ENCODE measurements at regions not wholly inside any gene's neighbourhood (a gene's known extent, or its start where the extent isn't known, plus 50 kb on each side); places are given as distances from the start of the nearest gene placed in this dataset.

DNA sequence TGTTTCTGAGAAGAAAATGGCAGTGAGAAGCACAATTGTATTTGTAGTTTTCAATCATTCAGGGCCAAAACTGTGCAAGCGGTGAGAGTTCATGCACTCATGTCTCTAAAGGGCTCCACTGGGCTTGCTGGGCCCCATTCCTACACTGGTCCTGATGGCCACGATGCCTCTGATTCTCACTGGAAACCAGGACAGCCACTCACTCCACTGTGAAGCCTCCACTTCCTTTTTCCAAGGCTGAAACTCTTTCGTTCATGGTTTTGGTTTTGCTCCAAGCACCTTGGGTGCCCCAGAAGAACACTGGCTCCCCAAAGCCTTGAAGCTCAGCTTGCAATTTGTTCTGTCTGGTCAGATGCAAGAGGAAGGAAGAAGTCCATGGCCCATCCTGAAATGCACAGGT lies 390.0 kb upstream of the MKI67 start:
- Histone ChIP-seq H4K20me1 (replicated peaks; ENCODE audit: control insufficient read depth, extremely low read depth, insufficient read depth, low read length) (no peaks in the 10 kb centered on the region), H3K36me3 (ENCODE audit: control insufficient read depth in 2 of 2, extremely low read depth in 1 of 2, insufficient read depth in 2 of 2, low read length in 2 of 2) (no peaks in the 10 kb centered on the region), H3K4me2 (ENCODE audit: insufficient read depth, low read length) (no peak overlapping the region), H3K9ac (replicated peaks; ENCODE audit: extremely low read depth, insufficient read depth, low read length) (no peak overlapping the region), H3K27me3 (ENCODE audit: control insufficient read depth in 2 of 2, insufficient read depth in 2 of 2, low read length in 2 of 2) (no peaks in the 10 kb centered on the region), H3K79me2 (ENCODE audit: control insufficient read depth, insufficient read depth, low read length) (no peaks in the 10 kb centered on the region), H3K4me3 (replicated peaks in 1 of 3; ENCODE audit: insufficient read depth in 1 of 3, low read depth in 1 of 3, low read length in 3 of 3) (no peak overlapping the region), H3K9me1 (replicated peaks; ENCODE audit: control insufficient read depth, extremely low read depth, insufficient read depth, low read length) (no peaks in the 10 kb centered on the region), H2AFZ (ENCODE audit: low read depth, low read length) (no peak overlapping the region), H3K27ac (ENCODE audit: insufficient read depth, low read depth, low read length) (no peak overlapping the region), H3K4me1 (ENCODE audit: control insufficient read depth, extremely low read depth, insufficient read depth, low read length) (no peaks in the 10 kb centered on the region), H3K9me3 (replicated peaks; ENCODE audit: control insufficient read depth, insufficient read depth, low read length) (no peaks in the 10 kb centered on the region)
- dilution Hi-C loops (cut with MboI; ENCODE audit: extremely low pct_ligation_motif_present, low sequenced_read_pairs) = no loop called here
- DNase-seq (ENCODE audit: low read depth, low spot score) (no peak), FAIRE-seq (no peak)
- BruUV-seq (replicated peaks) = no TSS peak
- POLR2A ChIA-PET = no interaction called here
- intact Hi-C loops (cut with micrococcal nuclease) = no loop called here
- TF ChIP-seq POLR2A (IDR thresholded peaks at IDR 0.05; ENCODE audit: low read depth, low read length) (no peak), GATA2 (IDR thresholded peaks at IDR 0.05; ENCODE audit: insufficient read depth, insufficient read length, low read depth, low read length) (no peak), MYC (IDR thresholded peaks at IDR 0.05; ENCODE audit: low read depth, low read length) (no peak), POLR2AphosphoS5 (IDR thresholded peaks at IDR 0.05; ENCODE audit: insufficient read depth, low read depth, low read length) (no peak), EZH2 (IDR thresholded peaks at IDR 0.05; ENCODE audit: borderline replicate concordance, low read depth, low read length, severe bottlenecking) (no peak), JUN (IDR thresholded peaks at IDR 0.05; ENCODE audit: borderline replicate concordance, insufficient read depth, insufficient read length, low read depth) (no peak), FOS (IDR thresholded peaks at IDR 0.05; ENCODE audit: borderline replicate concordance, insufficient read depth, low read length) (no peak)
- TF ChIP-seq, protein P1, sequence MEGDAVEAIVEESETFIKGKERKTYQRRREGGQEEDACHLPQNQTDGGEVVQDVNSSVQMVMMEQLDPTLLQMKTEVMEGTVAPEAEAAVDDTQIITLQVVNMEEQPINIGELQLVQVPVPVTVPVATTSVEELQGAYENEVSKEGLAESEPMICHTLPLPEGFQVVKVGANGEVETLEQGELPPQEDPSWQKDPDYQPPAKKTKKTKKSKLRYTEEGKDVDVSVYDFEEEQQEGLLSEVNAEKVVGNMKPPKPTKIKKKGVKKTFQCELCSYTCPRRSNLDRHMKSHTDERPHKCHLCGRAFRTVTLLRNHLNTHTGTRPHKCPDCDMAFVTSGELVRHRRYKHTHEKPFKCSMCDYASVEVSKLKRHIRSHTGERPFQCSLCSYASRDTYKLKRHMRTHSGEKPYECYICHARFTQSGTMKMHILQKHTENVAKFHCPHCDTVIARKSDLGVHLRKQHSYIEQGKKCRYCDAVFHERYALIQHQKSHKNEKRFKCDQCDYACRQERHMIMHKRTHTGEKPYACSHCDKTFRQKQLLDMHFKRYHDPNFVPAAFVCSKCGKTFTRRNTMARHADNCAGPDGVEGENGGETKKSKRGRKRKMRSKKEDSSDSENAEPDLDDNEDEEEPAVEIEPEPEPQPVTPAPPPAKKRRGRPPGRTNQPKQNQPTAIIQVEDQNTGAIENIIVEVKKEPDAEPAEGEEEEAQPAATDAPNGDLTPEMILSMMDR (IDR thresholded peaks at IDR 0.05; ENCODE audit: extremely low read depth in 1 of 2, insufficient read depth in 1 of 2, low read depth in 1 of 2, low read length in 2 of 2) = no peak
- TF ChIP-seq, protein P2, sequence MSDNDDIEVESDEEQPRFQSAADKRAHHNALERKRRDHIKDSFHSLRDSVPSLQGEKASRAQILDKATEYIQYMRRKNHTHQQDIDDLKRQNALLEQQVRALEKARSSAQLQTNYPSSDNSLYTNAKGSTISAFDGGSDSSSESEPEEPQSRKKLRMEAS (IDR thresholded peaks at IDR 0.05; ENCODE audit: insufficient read depth, insufficient read length) = no peak
- CTCF ChIA-PET = no interaction called here
